Renal cortical epithelial cell (primary cell): ENCODE measurements at regions not wholly inside any gene's neighbourhood (a gene's known extent, or its start where the extent isn't known, plus 50 kb on each side); places are given as distances from the start of the nearest gene placed in this dataset.
A peak's percentile ranks its signal among the peaks of the same experiment; 100 is the strongest.

ENCODE experiments used
- DNase-seq: peaks from one replicate; pipeline ENCODE4 v3.0.0-alpha.2; 2011; ENCODE audit warnings: low read depth

DNA sequence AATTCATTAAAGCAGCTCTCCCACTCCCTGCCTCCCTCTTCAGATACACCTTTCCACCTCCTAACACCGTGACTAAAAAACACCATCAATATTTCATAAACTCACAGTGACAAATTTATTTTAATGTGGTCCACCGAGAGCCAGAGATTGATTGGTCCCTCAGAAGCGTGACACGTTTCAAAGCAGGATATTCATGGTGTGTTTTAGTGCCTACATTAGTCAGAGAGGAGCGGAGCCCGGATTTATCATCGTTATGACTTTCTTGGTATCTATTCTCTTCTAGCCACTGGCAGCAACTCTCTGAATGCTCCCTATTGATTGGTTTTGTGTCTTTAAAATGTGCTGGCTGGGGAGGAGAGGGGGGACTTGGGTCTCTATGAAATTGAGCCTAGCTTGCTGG, 265.3 kb downstream of the DHX35 start:
- DNase-seq: no peak

DNA sequence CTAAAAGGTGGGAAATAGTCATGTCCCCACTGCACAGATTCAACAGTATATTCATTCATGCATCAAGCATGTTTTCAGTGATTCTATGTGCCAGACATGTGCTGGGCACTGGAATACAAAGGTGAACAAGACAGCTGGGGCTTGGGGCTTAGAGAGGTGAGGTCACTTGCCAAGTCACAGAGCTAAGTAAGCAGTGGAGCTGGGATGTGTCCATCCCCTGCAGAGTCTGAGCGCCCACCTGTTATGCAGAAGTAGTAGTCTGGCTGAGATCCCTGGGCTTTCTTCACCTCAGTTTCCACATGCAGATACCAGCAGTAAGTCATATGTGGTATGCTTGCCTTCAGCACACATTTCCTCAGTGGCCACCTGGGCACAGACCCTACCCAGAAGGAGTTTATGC, 263.8 kb downstream of the DHX35 start:
- DNase-seq: no peak

DNA sequence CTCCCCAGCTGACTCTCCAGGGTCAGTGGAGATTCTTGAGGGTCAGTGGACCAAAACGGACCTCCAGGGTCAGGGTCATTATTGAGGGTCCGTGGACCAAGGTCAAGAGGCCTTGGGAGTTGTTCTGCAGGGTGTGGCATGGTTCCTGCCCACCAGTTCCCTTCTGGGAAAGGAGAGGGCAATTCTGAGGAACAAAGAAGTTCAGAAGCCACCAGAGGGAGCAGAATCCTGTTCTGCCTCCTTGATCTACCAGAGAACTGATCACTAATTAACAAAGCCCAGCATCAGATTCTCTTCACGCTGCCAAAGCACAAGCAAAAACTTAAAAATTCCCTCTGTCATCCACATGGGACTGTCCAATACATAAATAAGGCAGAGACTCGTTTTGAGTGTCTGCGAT, 263.4 kb downstream of the DHX35 start:
- no peak for DNase-seq

DNA sequence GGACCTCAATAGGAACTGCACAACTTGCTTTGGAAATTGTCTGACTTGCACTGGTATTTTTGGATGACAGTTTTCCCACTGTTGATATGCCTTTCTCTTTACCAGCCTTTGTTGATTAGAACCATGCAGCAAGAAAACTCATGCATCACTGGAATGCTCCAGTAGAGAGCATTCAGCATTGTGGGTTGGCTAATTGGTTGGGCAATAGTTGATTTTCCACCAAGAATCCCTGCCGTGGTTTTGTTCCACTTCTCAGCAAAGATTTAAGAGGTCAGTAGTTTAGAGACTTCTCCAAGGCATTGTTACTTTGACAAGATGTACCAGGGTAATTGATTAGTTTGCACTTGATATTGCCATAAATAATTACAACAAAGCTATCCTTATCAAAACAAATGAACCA, 260.0 kb downstream of the DHX35 start:
- no peak for DNase-seq

DNA sequence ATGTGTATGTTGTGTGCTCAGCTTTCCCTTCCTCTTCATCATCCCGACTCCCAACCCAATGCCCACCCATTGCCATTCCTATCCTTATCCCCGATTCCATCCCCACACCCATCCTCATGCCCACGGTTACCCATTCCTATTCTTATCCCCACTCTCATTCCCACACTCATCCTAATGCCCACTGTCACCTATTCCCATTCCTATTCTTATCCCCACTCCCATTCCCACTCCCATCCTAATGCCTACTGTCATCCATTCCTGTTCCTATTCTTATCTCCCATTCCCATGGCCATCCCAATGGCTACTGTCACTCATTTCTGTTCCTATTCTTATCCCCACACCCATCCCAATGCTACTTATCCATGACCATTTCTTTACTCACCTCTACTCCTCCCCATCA, 254.1 kb downstream of the DHX35 start:
- DNase-seq: no peak

DNA sequence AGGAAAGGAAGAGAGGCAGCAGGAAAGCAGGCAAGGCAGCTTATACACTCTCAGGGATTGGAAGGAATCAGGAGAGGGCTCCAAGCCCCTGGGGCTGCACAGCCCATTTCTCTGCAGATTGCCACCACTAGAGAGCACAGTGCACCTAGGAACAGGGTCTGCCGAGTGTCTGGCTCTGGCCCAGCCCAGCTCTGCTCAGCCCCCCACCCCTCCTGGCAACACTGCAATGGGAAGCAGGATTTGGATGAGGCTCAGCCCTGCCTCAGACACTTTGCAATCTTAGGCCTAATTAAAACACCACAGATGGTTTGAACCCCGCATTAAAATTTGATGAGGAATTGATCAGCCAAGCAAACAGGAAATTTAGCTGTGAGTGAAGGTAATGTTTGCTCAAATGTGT, 252.7 kb downstream of the DHX35 start:
- DNase-seq: no peak

DNA sequence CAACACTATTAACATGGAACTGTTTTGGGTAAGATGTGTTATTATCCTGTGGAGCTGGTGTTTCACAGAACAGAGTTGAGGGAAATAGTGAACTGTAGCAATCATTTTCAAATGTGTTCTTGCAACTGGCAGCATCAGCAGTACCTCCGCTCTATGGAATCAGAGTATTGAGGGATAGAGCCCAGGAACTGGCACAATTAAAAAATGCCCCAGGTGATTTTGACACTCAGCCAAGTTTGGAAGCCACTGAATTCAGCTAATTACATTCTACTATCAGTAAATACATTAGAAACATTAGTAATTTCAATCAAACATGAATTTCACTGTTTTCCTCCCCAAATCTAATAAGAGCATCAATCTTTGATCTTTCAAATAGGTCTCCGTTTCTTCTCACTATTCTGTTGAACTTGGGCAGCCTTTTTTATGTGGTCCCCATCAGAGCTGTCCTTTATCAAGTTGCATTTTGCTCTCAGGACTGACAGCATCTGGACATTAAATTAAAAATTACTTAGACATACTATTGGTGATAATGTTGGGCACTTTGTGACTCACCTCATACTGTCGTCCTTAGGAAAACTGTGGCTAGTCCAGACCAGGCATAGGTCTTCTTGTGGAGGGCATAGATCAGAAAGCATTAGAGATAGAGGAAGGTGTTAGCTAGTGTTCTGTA, 251.5 kb downstream of the DHX35 start:
- no peak for DNase-seq

DNA sequence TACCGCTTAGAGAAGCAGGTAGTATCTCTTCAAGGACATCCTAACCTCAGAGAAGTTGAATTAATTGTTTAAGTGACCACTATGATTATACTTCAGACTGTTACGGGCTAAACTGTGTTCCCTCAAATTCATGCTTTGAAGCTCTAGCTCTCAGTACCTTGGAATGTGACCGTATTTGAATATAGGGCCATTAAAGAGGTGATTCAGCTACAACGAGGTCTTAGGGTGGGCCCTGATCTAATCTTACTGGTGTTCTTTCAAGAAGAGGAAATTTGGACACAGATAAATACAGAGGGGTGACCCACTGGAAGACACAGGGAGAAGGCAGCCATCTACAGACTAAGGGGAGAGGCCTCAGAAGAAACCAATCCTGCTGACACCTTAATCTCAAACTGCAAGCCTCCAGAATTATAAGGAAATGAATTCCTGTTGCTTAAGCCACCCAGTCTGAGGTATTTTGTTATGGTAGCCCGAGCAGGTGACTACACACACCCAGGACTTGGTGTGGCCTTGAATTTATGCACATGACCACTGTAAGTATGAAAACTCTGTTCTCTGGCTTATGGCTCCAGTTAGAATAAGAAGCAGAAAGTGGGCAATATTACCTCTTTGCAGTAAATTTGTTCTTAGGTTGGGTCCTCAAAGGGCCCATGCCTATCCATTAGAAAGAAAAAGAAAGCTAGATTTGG, 249.1 kb downstream of the DHX35 start:
- DNase-seq: no peak

DNA sequence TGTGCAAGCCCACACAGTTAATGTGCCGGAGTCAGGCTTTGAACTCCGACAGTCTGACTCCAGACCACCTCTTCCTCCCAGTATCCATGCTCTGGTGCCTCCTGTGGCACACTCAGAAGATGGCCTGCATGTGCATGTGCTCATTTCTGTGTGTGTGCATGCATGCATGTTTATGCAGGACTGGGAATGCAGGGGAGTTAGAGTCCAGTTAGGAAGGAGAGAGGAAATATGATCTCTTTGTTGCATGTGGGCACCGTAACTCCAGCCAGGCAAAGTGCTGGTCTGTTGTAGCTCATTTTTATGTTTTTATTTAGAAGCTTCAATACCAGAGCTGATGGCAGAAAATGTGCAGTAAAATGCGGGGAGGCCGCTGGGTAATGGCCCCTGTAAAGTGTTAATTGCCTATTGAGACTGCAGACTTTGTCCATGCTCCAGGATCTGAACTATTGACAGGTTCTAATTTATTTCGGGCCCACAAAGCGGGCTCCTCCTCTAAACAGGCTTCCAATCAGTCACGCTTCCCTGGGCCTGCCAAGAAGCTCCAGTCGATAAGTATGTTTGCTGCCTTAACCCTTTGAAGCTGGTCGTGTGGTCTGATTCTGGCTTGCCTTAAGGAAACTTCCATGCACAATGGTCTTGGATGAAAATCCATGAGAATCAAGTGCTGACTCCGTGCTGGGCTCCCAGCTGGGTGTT, 248.3 kb downstream of the DHX35 start:
- DNase-seq: no peak

DNA sequence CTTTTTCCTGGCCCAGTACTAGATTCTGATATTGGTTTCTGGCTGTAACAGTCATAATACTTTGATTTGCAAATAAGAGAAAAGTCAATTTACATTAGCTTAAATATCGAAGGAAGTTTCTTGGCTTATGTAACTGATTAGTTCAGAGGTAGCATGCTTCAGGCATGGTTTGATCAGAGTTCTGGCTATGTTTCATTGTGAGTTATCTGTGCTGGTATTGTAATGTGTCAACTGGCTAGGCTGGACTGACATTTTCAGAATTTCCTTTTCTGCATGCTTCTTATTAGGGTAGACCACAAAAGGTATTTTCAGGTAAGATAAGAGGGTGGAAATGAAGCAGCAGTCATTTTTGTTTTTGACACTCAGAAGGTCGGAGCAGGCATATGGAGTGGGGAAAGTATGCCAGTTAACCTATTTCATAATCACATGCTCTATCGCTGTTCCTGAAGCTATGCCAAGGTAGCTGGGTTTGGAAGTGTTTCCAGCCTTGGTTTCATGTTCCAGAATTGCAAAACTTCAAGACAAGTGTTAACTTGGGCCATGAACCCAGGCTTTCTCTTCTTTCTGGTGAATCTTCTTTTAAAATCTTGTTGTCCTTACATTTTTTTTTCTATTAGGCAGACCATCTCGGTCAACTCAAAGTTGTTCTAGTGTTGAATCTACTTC, 244.9 kb downstream of the DHX35 start:
- DNase-seq: no peak

DNA sequence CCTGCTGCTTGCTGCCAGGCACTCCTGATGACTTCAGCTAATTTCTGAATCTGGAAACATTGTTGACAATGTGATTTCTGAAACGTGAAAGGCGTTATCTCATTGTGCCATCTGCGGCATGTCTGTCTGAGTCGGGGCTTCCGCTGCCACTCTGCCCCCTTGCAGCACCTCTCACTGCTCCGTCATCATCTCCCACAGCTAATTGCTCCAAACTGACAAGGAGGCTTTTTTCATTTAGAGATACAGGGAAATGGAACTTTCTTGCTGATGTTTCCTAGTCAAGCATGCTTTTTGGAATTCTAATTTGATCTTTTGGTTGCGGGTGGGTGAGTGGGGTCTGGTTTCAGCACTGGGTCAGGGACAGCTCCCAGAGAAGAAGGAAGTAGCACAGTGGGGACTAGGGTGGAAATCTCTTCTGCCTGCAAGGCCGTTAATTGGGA, 233.5 kb downstream of the DHX35 start:
- no peak for DNase-seq

DNA sequence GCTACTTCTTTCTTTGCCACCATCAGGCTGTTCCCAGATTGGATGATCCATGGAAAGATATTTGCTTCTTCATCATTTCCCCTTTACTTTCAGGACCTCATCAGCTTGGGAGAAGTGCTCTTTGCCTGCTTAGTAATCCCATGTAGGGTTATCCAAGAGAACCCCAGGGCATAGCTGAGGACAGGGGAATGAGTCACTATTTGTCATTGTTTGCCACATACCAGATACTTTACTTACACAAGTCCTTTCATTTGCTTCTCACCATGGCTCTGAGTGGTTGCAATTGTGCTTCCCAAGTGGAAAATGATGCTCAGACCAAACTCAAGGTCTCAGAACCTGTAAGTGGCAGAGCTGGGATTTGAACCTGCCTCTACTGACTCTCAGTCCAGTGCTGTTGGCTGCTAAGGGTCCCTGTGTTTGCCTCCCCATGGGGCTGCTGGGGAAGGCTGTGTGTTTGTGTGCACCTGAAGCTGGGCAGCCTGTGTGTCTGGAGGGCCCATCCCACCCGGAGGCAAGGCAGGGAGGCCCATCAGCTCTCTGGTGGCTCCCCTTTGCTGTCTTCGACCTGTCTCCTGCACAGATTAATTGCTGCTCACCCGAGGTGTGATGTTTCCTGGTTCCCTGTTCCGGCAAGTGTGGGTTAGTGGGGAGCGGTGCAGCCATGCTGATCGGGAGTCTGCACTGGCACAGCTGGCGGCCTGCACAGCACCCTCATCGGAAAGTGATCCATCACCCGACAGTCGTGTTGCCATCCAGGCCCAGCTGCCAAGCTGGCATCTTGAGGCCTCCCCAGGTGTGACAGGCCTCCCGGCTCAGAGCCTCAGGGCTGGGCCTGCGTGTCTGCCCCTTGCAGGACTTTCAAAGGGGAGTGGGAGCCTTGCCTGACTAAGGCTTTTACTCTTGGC, 228.8 kb downstream of the DHX35 start:
- peak; percentile 82 for DNase-seq

DNA sequence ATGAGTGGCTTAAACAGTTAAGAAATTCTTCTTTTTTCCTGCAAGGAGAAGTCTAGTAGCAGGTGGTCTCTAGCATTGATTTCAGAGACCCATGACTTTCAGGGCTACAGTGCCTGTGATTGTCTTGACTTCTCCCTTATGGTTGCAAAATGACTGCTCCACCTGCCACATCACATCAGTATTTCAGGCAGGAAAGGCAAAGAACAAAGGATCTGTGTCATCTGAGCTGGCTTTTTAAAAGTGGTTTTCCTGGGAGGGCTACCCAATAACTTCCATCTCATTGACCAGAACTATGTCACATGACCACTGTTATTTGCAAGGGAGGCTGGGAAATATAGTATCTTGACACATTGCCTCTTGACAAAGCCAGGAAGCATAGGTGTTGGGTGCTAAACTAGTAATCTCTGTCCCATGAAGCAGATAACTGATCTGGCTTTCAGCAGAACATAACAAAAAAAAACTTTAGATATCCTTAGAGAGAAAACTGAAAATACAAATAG, 226.2 kb downstream of the DHX35 start:
- no peak for DNase-seq

DNA sequence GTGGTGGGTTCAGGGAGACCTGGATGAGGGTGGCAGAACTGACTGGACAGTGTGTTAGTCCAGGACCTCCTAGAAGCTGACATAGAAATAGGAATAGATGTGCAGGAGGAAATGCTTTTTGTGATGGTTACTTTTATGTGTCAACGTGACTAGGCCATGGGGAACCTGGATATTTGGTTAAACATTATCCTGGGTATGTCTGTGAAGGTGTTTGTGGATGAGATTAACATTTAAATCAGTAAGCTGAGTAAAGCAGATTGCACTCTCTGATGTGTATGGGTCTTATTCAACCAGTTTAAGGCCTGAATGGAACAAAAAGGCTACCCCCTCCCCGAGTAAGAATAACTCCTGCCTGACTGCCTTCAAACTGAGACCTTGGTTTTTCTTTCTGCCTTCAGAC, 219.3 kb downstream of the DHX35 start:
- no peak for DNase-seq

DNA sequence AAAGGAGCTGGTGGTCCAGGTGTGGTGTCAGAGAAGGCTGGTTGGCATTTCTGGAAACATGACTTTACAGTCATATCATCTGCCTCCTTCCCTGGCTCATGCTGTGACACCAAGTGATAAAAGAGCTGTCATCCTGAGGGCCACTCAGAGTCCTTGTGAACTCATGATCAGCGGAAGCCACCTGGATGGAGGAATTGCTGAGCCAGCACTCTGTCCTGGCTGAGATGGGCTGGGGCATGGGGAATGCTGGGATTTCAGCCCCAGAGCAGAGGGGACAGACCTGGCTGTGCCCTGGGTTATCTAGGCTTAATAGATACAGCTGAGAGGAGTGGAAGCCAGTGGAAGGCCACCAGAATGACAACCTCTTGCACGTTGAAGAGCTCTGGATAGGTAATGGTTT, 214.3 kb downstream of the DHX35 start:
- DNase-seq: no peak

DNA sequence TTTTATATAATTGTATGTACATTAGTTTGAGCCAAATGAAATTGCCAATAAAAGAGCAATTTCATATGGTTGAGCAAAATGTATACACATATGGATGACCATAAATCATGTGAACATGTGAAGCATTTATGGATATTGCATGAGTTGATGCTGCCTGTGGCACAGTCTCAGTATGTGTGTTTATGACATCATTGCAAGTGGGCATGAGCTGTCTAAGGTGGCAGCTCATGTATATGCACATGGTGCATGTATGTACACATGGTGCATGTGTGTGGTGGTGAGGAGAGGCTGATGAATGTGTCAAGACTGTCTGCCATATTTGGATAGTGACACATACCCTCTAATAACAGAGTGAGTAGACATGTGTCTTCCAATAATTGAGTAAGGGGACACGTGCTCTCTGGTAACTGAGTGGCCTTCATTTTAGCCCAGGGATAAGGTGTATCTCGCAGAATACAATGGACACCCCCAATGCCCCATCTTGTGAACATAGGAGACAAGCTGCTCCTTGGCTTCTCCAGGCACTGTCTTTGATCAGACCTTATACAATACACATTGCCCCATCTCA, 208.8 kb downstream of the DHX35 start:
- no peak for DNase-seq

DNA sequence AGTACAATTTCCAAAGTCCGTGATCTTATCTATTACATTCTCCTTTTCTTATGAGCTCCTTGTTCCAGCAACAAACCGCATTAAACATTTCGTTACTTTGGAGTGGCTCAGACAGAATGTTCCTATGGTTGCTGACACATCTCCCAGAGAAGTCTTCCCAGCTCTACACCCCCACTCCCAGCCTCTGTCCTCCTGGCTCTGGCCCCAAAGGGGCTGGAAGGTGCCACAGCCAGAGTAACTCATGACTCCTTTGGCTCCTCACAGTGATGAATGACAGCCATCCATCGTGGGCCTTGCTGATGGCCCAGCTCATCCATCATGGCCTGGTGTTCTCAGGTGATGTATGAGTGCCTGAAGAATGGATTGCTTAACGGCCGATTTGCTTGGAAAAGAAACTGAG, 203.0 kb downstream of the DHX35 start:
- no peak for DNase-seq

DNA sequence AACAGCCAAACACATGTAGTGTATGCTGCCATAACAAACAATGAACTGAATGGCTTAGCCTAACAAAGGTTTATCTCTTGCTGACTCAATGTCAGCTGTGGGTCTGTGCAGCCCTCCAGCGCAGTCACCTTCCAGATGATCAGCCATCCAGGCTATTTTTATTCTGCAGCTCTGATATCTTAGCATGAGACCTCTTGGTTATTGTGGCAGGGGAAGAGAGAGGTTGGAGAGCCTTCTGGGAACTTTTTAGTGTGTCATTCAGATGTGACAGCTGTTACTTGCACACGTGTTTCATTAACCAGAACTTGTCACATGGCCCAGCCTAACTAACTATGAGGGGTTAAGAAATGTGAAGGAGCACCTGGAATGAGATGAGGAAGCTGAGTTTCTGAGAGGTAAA, 202.5 kb downstream of the DHX35 start:
- no peak for DNase-seq

DNA sequence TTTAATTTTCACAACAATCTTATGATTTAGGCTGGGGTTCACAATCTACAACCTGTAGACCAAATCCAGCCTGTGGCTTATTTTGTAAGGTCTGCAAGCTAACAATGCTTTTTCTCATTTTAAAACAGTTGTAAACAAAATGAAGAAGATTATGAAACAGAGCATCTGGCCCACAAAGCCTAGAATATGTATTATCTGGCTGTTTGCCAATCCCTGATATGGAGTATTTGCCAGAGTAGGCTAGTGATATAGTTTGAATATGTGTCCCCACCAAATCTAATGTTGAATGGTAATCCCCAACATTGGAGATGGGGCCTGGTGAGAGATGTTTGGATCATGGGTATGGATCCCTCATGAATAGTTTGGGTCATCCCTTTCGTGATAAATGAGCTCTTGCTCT, 201.8 kb downstream of the DHX35 start:
- DNase-seq: no peak

DNA sequence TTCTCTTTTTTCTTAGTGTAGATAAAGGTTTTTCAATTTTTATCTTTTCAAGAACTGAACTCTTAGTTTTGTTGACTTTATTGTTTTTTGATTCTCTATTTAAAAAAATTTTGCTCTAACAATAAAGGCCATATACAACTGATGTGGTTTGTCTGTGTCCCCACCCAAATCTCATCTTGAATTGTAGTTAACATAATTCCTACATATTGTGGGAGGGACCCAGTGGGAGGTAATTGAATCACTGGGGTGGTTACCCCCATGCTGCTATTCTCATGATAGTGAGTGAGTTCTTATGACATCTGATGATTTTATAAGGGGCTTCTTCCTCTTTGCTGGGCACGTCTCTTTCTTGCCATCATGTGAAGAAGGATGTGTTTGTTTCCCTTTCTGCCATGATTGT, 199.8 kb downstream of the DHX35 start:
- no peak for DNase-seq

DNA sequence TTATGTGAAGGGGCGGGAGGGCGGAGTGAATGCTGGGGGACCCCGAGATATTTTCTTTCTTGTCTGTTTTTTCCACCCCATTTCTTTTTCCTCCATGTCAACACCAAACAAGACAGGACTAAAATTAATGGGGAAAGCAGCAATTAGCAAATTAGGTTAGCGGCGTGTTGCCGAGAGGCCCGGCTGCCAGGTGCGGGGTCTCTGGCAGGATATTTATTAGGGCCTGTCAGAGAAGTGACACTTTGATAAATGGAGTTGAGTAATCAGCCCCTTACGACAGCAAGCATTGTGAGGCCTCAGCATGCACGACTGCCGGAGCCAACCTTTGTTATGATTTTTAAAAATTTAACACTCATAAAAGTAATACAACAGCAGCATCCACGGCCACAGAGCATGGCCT, 193.8 kb downstream of the DHX35 start:
- no peak for DNase-seq
